ENCODE measurements at regions not wholly inside any gene's neighbourhood (a gene's known extent, or its start where the extent isn't known, plus 50 kb on each side); places are given as distances from the start of the nearest gene placed in this dataset.

- TF ChIP-seq ZNF280C (tag by site-specific recombination; IDR thresholded peaks at IDR 0.05) (no peak), KLF9 (tag by site-specific recombination; IDR thresholded peaks at IDR 0.05; ENCODE audit: low read depth) (no peak), ZNF133 (tag by site-specific recombination; IDR thresholded peaks at IDR 0.05) (no peak), ZNF624 (tag by site-specific recombination; IDR thresholded peaks at IDR 0.05) (no peak), ZNF37A (tag by site-specific recombination; IDR thresholded peaks at IDR 0.05) (no peak)
These were observed 410.3 kb upstream of the PPP1R2C start (continued) for GRCh38 chrX:43188296-43188695.

GRCh38 chrX:43211570-43211969, 433.6 kb upstream of the PPP1R2C start:
- Histone ChIP-seq H3K36me3 (ENCODE audit: control insufficient read depth in 2 of 2, insufficient read depth in 1 of 2, low read length in 2 of 2) (no peaks in the 10 kb centered on the region), H3K4me3 (ENCODE audit: low read depth, low read length) (no peak overlapping the region), H3K4me1 (ENCODE audit: control insufficient read depth, insufficient read depth, low read length) (no peaks in the 10 kb centered on the region), H3K9me3 (ENCODE audit: control insufficient read depth, insufficient read depth, low read depth, low read length) (no peaks in the 10 kb centered on the region; the same call in 1 of the 2 replicates), H3K27ac (ENCODE audit: extremely low read depth, low read depth, low read length) (no peak overlapping the region)
- TF ChIP-seq ZSCAN18 (tag by site-specific recombination; IDR thresholded peaks at IDR 0.05) (no peak), ZNF76 (tag by site-specific recombination; IDR thresholded peaks at IDR 0.05; ENCODE audit: borderline replicate concordance, low read depth) (no peak), BCL11B (tag by site-specific recombination; IDR thresholded peaks at IDR 0.05; ENCODE audit: low read depth) (no peak), PBX3 (CRISPR knock-in tag; IDR thresholded peaks at IDR 0.05) (no peak), HOXC10 (CRISPR knock-in tag; IDR thresholded peaks at IDR 0.05) (no peak), ATF2 (tag by site-specific recombination; IDR thresholded peaks at IDR 0.05; ENCODE audit: low read depth) (no peak), GLIS2 (tag by site-specific recombination; IDR thresholded peaks at IDR 0.05) (no peak), ZNF704 (tag by site-specific recombination; IDR thresholded peaks at IDR 0.05) (no peak), ZNF544 (tag by site-specific recombination; IDR thresholded peaks at IDR 0.05) (no peak), ZNF362 (tag by site-specific recombination; IDR thresholded peaks at IDR 0.05) (no peak), ZNF843 (tag by site-specific recombination; IDR thresholded peaks at IDR 0.05) (no peak), ZNF174 (tag by site-specific recombination; IDR thresholded peaks at IDR 0.05) (no peak), ZNF292 (tag by site-specific recombination; IDR thresholded peaks at IDR 0.05; ENCODE audit: borderline replicate concordance, low read depth) (no peak), ZNF416 (tag by site-specific recombination; IDR thresholded peaks at IDR 0.05) (no peak), ZNF623 (tag by site-specific recombination; IDR thresholded peaks at IDR 0.05) (no peak), SETDB1 (IDR thresholded peaks at IDR 0.05; ENCODE audit: insufficient read length, low read length) (no peak), ZBTB20 (tag by site-specific recombination; IDR thresholded peaks at IDR 0.05) (no peak), ZNF580 (tag by site-specific recombination; IDR thresholded peaks at IDR 0.05) (no peak), ZNF658 (tag by site-specific recombination; IDR thresholded peaks at IDR 0.05) (no peak), ZNF37A (tag by site-specific recombination; IDR thresholded peaks at IDR 0.05) (no peak)
- ChIA-PET CTCF (no interaction called here), POLR2A (no interaction called here)
